NCI-H82 (cell line): ENCODE measurements at regions not wholly inside any gene's neighbourhood (a gene's known extent, or its start where the extent isn't known, plus 50 kb on each side); places are given as distances from the start of the nearest gene placed in this dataset.
"Not testable (repeated sequence)": the region's sequence is repeated elsewhere in the genome, so short reads cannot be mapped to it uniquely, and the experiment has no call there.

ENCODE experiments used
- DNase-seq: peaks from one replicate; lab custom pipeline; 2025; lab: John Stamatoyannopoulos, UW

GRCh38 chr12:4191642-4192041 lies 81.9 kb upstream of the CCND2 start:
- no peak for DNase-seq

- DNase-seq: no peak
These were observed 82.4 kb upstream of the CCND2 start for GRCh38 chr12:4191149-4191548.

GRCh38 chr12:4190366-4191063 lies 83.0 kb upstream of the CCND2 start:
- DNase-seq: peak; percentile 28

- no peak for DNase-seq
These were observed 83.8 kb upstream of the CCND2 start for GRCh38 chr12:4189721-4190120.

- DNase-seq: no peak
These were observed 85.6 kb upstream of the CCND2 start for GRCh38 chr12:4187916-4188315.

GRCh38 chr12:4187315-4187714 lies 86.2 kb upstream of the CCND2 start:
- DNase-seq: not testable (repeated sequence)

GRCh38 chr12:4178424-4179170 lies 95.0 kb upstream of the CCND2 start:
- DNase-seq: no peak

- DNase-seq: no peak
These were observed 96.3 kb upstream of the CCND2 start for GRCh38 chr12:4177262-4177661.

- DNase-seq: no peak
These were observed 97.4 kb upstream of the CCND2 start for GRCh38 chr12:4176168-4176567.

GRCh38 chr12:4174417-4174816 lies 99.1 kb upstream of the CCND2 start:
- DNase-seq: no peak

GRCh38 chr12:4172999-4173398 lies 100.6 kb upstream of the CCND2 start:
- DNase-seq: no peak

- DNase-seq: no peak
These were observed 101.8 kb upstream of the CCND2 start for GRCh38 chr12:4171742-4172141.

- no peak for DNase-seq
These were observed 103.6 kb upstream of the CCND2 start for GRCh38 chr12:4169959-4170358.

- DNase-seq: no peak
These were observed 104.0 kb upstream of the CCND2 start for GRCh38 chr12:4169531-4169930.

GRCh38 chr12:4168036-4168435 lies 105.5 kb upstream of the CCND2 start:
- no peak for DNase-seq

- DNase-seq: no peak
These were observed 108.7 kb upstream of the CCND2 start for GRCh38 chr12:4164559-4165558.

GRCh38 chr12:4164188-4164558 lies 109.4 kb upstream of the CCND2 start:
- DNase-seq: no peak

GRCh38 chr12:4161718-4162117 lies 111.8 kb upstream of the CCND2 start:
- DNase-seq: no peak

GRCh38 chr12:4160314-4161040 lies 113.1 kb upstream of the CCND2 start:
- DNase-seq: no peak

GRCh38 chr12:4159851-4160250 lies 113.7 kb upstream of the CCND2 start:
- no peak for DNase-seq

GRCh38 chr12:4158306-4158705 lies 115.3 kb upstream of the CCND2 start:
- no peak for DNase-seq

GRCh38 chr12:4157122-4157521 lies 116.4 kb upstream of the CCND2 start:
- DNase-seq: no peak
